IMR-90 (cell line): ENCODE measurements at regions not wholly inside any gene's neighbourhood (a gene's known extent, or its start where the extent isn't known, plus 50 kb on each side); places are given as distances from the start of the nearest gene placed in this dataset.
"Not testable (repeated sequence)": the region's sequence is repeated elsewhere in the genome, so short reads cannot be mapped to it uniquely, and the experiment has no call there.

ENCODE experiments used
- ATAC-seq: fragments of 200-7000 bp; cut with Tn5 transposase; 2 replicates; pipeline ENCODE4 v1.9.1; 2020; ENCODE audit warnings: low read depth, mild to moderate bottlenecking, moderate library complexity
- BruUV-seq: library from RNA; stranded (reverse); fragments of 400-500 nt; replicated peaks from 2 replicates; lab custom pipeline; 2021; lab: Mats Ljungman, UMichigan
- CTCF ChIA-PET: fragments of 300-600 bp; formaldehyde crosslinking; extraction: SDS; loops from one replicate; lab custom pipeline; 2021; ENCODE audit warnings: antibody characterized with exemption; lab: Yijun Ruan, JAX
- POLR2A ChIA-PET: fragments of 300-600 bp; sonication (Branson Sonifier 250); formaldehyde crosslinking; loops from one replicate; lab custom pipeline; 2022; ENCODE audit warnings: antibody characterized with exemption; ENCODE audit not compliant: unreplicated experiment; lab: Charles Lee
- DNase-seq: peaks from one replicate; pipeline ENCODE4 v3.0.0; 2013
- H2AFZ ChIP-seq: replicated peaks from 2 replicates; pipeline ENCODE3; 2013; ENCODE audit warnings: low read length, mild to moderate bottlenecking; ENCODE audit not compliant: poor library complexity
- H2AK5ac ChIP-seq: 2 replicates; pipeline ENCODE4 v1.6.1; 2013; ENCODE audit warnings: low read depth, low read length, inconsistent platforms
- H2AK9ac ChIP-seq: replicated peaks from 2 replicates; pipeline ENCODE3; 2013; ENCODE audit warnings: mild to moderate bottlenecking, low read depth, low read length, moderate library complexity; ENCODE audit not compliant: poor library complexity
- H2BK120ac ChIP-seq: 2 replicates; pipeline ENCODE4 v1.6.1; 2013; ENCODE audit warnings: low read depth, low read length, inconsistent platforms
- H2BK15ac ChIP-seq: 3 replicates; pipeline ENCODE4 v1.6.1; 2013; ENCODE audit warnings: low read depth, low read length, inconsistent platforms
- H2BK20ac ChIP-seq: 2 replicates; pipeline ENCODE4 v1.6.1; 2013; ENCODE audit warnings: low read depth, mild to moderate bottlenecking, inconsistent platforms, low read length, moderate library complexity
- H2BK5ac ChIP-seq: 2 replicates; pipeline ENCODE4 v1.6.1; 2013; ENCODE audit warnings: mild to moderate bottlenecking, low read depth, low read length, inconsistent platforms; ENCODE audit not compliant: poor library complexity, severe bottlenecking
- H3K14ac ChIP-seq: replicated peaks from 2 replicates; pipeline ENCODE4 v1.6.1; 2013; ENCODE audit warnings: low read depth, low read length, inconsistent platforms
- H3K18ac ChIP-seq: 2 replicates; pipeline ENCODE4 v1.6.1; 2013; ENCODE audit warnings: low read depth, low read length, control low read depth
- H3K23ac ChIP-seq: 2 replicates; pipeline ENCODE4 v1.6.1; 2013; ENCODE audit warnings: low read depth, low read length, inconsistent platforms
- H3K27ac ChIP-seq: 2 replicates; pipeline ENCODE4 v1.5.1; 2013; ENCODE audit warnings: mild to moderate bottlenecking, control low read depth, low read length; ENCODE audit not compliant: insufficient read depth
- H3K27me3 ChIP-seq: 2 replicates; pipeline ENCODE4 v1.6.1; 2013; ENCODE audit warnings: low read length; ENCODE audit not compliant: control insufficient read depth, insufficient read depth
- H3K36me3 ChIP-seq: 2 replicates; pipeline ENCODE4 v1.6.1; 2013; ENCODE audit warnings: low read length, mixed read lengths; ENCODE audit not compliant: control insufficient read depth, insufficient read depth
- H3K4ac ChIP-seq: 2 replicates; pipeline ENCODE4 v1.6.1; 2013; ENCODE audit warnings: low read depth, low read length, inconsistent platforms
- H3K4me1 ChIP-seq: 2 replicates; pipeline ENCODE4 v1.6.1; 2013; ENCODE audit warnings: low read length, mixed read lengths; ENCODE audit not compliant: control insufficient read depth, insufficient read depth
- H3K4me2 ChIP-seq: 2 replicates; pipeline ENCODE4 v1.6.1; 2013; ENCODE audit warnings: low read depth, mild to moderate bottlenecking, control low read depth, low read length, moderate library complexity
- H3K4me3 ChIP-seq: 2 replicates; pipeline ENCODE4 v1.5.1; 2013; ENCODE audit warnings: low read depth, mild to moderate bottlenecking, control low read depth, low read length, moderate library complexity; ENCODE audit not compliant: insufficient read depth
- H3K56ac ChIP-seq: 2 replicates; pipeline ENCODE4 v1.6.1; 2013; ENCODE audit warnings: low read length, inconsistent platforms; ENCODE audit not compliant: insufficient read depth; ENCODE audit errors: extremely low read depth
- H3K79me1 ChIP-seq, 2 experiments: 2 replicates each; pipeline ENCODE4 v1.6.1; 2013; ENCODE audit warnings: low read length in 2 of 2, inconsistent platforms in 1 of 2, low read depth in 1 of 2
- H3K9ac ChIP-seq: 2 replicates; pipeline ENCODE4 v1.6.1; 2013; ENCODE audit warnings: low read depth, low read length, control low read depth
- H3K9me1 ChIP-seq: 2 replicates; pipeline ENCODE4 v1.6.1; 2013; ENCODE audit warnings: low read length, inconsistent platforms; ENCODE audit not compliant: insufficient read depth
- H3K9me3 ChIP-seq: 2 replicates; pipeline ENCODE4 v1.6.1; 2013; ENCODE audit warnings: low read length; ENCODE audit not compliant: control insufficient read depth, insufficient read depth
- H4K20me1 ChIP-seq: 2 replicates; pipeline ENCODE4 v1.6.1; 2013; ENCODE audit warnings: low read length, inconsistent platforms; ENCODE audit not compliant: insufficient read depth
- H4K5ac ChIP-seq: 2 replicates; pipeline ENCODE4 v1.6.1; 2013; ENCODE audit warnings: mild to moderate bottlenecking, low read depth, low read length, control low read depth
- H4K8ac ChIP-seq, 2 experiments: 2 replicates each; pipeline ENCODE4 v1.6.1; 2013; ENCODE audit warnings: low read depth in 2 of 2, low read length in 2 of 2, control low read depth in 1 of 2, inconsistent platforms in 1 of 2
- H4K91ac ChIP-seq: 2 replicates; pipeline ENCODE4 v1.6.1; 2013; ENCODE audit warnings: low read depth, low read length, inconsistent platforms; ENCODE audit not compliant: insufficient read depth
- WGBS, 2 experiments: methylation state at CpG; one replicate each; pipeline versions ENCODE4 v1.1.5 to v1.1.7; 2013; ENCODE audit warnings: missing lambda C conversion rate in 2 of 2; ENCODE audit not compliant: insufficient read length in 1 of 2; ENCODE audit errors: extremely low coverage in 2 of 2; 5-methylcytosine and 5-hydroxymethylcytosine counted together
- dilution Hi-C: fragments of 300-500 bp; cut with HindIII; formaldehyde crosslinking; loops from one replicate; pipeline ENCODE4 v1.14.3; 2018; ENCODE audit warnings: low sequenced_read_pairs; ENCODE audit not compliant: unreplicated experiment
- in situ Hi-C: fragments of 300-500 bp; cut with MboI; formaldehyde crosslinking; loops from 3 replicates; pipeline ENCODE4 v1.14.3; 2019; ENCODE audit warnings: low sequenced_read_pairs, inconsistent platforms, mixed read lengths
- intact Hi-C: fragments of 100-400 bp; cut with micrococcal nuclease; formaldehyde crosslinking; loops from 2 replicates; pipeline ENCODE4 v1.10.0; 2022

GRCh38 chr7:104071641-104072040 is 82.2 kb upstream of the RELN start:
- H3K23ac ChIP-seq, POLR2A ChIA-PET, H3K14ac ChIP-seq, H2AK5ac ChIP-seq, H3K9me3 ChIP-seq, H3K79me1 ChIP-seq, H3K27me3 ChIP-seq, H3K4me1 ChIP-seq, H4K5ac ChIP-seq, dilution Hi-C loops, H4K91ac ChIP-seq, H3K4me2 ChIP-seq, H2BK20ac ChIP-seq, in situ Hi-C loops, H2AK9ac ChIP-seq, BruUV-seq, H3K9me1 ChIP-seq, H3K9ac ChIP-seq, H4K20me1 ChIP-seq, H3K36me3 ChIP-seq, CTCF ChIA-PET, H3K4me3 ChIP-seq, H3K18ac ChIP-seq, DNase-seq, H4K8ac ChIP-seq, H3K56ac ChIP-seq, H2AFZ ChIP-seq, H3K27ac ChIP-seq, H3K4ac ChIP-seq, H2BK15ac ChIP-seq, intact Hi-C loops, ATAC-seq, H2BK120ac ChIP-seq, H2BK5ac ChIP-seq: not testable (repeated sequence)
- 97% methylated on average over 18 of the region's 25 CpGs; no CpG with 5 or more reads in 1 of the 2 experiments for WGBS, 2 experiments
